ENCODE measurements at regions not wholly inside any gene's neighbourhood (a gene's known extent, or its start where the extent isn't known, plus 50 kb on each side); places are given as distances from the start of the nearest gene placed in this dataset.

GRCh38 chr22:48093981-48094380, 1331.5 kb downstream of the TBC1D22A start:
- no peak for DNase-seq
- Histone ChIP-seq H3K9me3 (no peaks in the 10 kb centered on the region), H3K4me3 (no peak overlapping the region), H3K27me3 (peaks cover 0 to 49% (median 0%) of the 10 kb centered on the region in 3 donors), H3K36me3 (no peaks in the 10 kb centered on the region), H3K4me1 (peaks cover 0 to 20% (median 12%) of the 10 kb centered on the region in 4 donors), H3K27ac (no peak overlapping the region)
- intact Hi-C loops (cut with DNase I; ENCODE audit: low total_unique reads), result no loop called here
- WGBS, 5 donors, result 79 to 87% (median 84%) methylated on average over 8 of the region's 8 CpGs
- no peak for TF ChIP-seq EP300 (IDR thresholded peaks at IDR 0.05)
- no peak for TF ChIP-seq POLR2AphosphoS5 (IDR thresholded peaks at IDR 0.05)
- no peak for TF ChIP-seq CTCF (IDR thresholded peaks at IDR 0.05)
- TF ChIP-seq POLR2A (IDR thresholded peaks at IDR 0.05), result no peak

GRCh38 chr22:48092866-48093265, 1330.4 kb downstream of the TBC1D22A start:
- TF ChIP-seq EP300 (IDR thresholded peaks at IDR 0.05) (no peak), POLR2AphosphoS5 (IDR thresholded peaks at IDR 0.05) (no peak), POLR2A (IDR thresholded peaks at IDR 0.05) (no peak), CTCF (IDR thresholded peaks at IDR 0.05) (no peak)
- 52 to 70% (median 60%) methylated on average over 4 of the region's 4 CpGs for WGBS, 5 donors
- no peaks in the 10 kb centered on the region for H3K9me3 ChIP-seq
- no peaks in the 10 kb centered on the region for H3K36me3 ChIP-seq
- peaks cover 0 to 20% (median 12%) of the 10 kb centered on the region in 4 donors for H3K4me1 ChIP-seq
- peaks cover 0 to 46% (median 0%) of the 10 kb centered on the region in 3 donors for H3K27me3 ChIP-seq
- no peak overlapping the region for H3K4me3 ChIP-seq
- DNase-seq, result peak in 1 of 2 donors; percentile 56
- intact Hi-C loops (cut with DNase I; ENCODE audit: low total_unique reads), result no loop called here
- H3K27ac ChIP-seq, result no peak overlapping the region

GRCh38 chr22:48091656-48092223, 1329.3 kb downstream of the TBC1D22A start:
- Histone ChIP-seq H3K27ac (no peak overlapping the region), H3K4me3 (no peak overlapping the region), H3K9me3 (no peaks in the 10 kb centered on the region), H3K4me1 (peaks cover 0 to 20% (median 12%) of the 10 kb centered on the region in 4 donors), H3K36me3 (no peaks in the 10 kb centered on the region), H3K27me3 (peaks cover 0 to 40% (median 0%) of the 10 kb centered on the region in 3 donors)
- 77 to 86% (median 81%) methylated on average over 10 of the region's 10 CpGs for WGBS, 5 donors
- TF ChIP-seq CTCF (IDR thresholded peaks at IDR 0.05) (no peak), EP300 (IDR thresholded peaks at IDR 0.05) (no peak), POLR2AphosphoS5 (IDR thresholded peaks at IDR 0.05) (no peak), POLR2A (IDR thresholded peaks at IDR 0.05) (no peak)
- no peak for DNase-seq
- intact Hi-C loops (cut with DNase I; ENCODE audit: low total_unique reads), result no loop called here

GRCh38 chr22:48091060-48091650, 1328.7 kb downstream of the TBC1D22A start:
- TF ChIP-seq POLR2A (IDR thresholded peaks at IDR 0.05) (no peak), EP300 (IDR thresholded peaks at IDR 0.05) (no peak), CTCF (IDR thresholded peaks at IDR 0.05) (no peak), POLR2AphosphoS5 (IDR thresholded peaks at IDR 0.05) (no peak)
- Histone ChIP-seq H3K27ac (no peak overlapping the region), H3K27me3 (peaks cover 0 to 37% (median 0%) of the 10 kb centered on the region in 3 donors), H3K4me1 (peaks cover 0 to 20% (median 12%) of the 10 kb centered on the region in 4 donors), H3K9me3 (no peaks in the 10 kb centered on the region), H3K36me3 (no peaks in the 10 kb centered on the region), H3K4me3 (no peak overlapping the region)
- DNase-seq, result no peak
- WGBS, 5 donors, result 80 to 85% (median 83%) methylated on average over 11 of the region's 11 CpGs
- intact Hi-C loops (cut with DNase I; ENCODE audit: low total_unique reads), result no loop called here
